ENCODE measurements at regions not wholly inside any gene's neighbourhood (a gene's known extent, or its start where the extent isn't known, plus 50 kb on each side); places are given as distances from the start of the nearest gene placed in this dataset.
"Not testable (repeated sequence)": the region's sequence is repeated elsewhere in the genome, so short reads cannot be mapped to it uniquely, and the experiment has no call there.

DNA sequence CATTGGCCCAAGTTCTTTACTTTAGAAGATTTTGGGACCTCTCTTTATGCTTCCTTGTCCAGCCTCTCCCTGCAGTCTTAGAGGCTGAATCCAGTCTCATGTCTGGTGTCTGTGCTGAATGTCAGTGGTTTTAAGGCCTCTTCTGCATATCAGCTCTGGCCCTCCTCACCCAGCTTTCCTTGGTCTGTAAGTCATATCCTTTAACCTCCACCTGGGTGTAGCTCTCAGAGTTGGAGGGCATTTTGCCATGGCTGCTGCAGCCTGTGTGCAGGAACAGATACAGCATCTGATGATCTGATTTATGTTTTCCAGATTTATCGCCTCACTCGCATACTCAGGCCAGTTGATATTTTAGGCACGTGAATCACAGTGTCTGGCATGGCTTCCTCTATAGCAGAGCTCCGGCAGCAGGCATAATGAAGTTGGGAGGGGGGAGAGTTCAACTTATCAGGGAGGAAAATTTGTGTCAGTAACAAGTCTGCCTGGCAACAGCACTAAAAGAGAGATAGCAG, 335.0 kb downstream of the PCNX1 start:
- no peak for DNase-seq

- DNase-seq = no peak
These were observed 336.4 kb downstream of the PCNX1 start for GRCh38 chr14:71243697-71244096.

DNA sequence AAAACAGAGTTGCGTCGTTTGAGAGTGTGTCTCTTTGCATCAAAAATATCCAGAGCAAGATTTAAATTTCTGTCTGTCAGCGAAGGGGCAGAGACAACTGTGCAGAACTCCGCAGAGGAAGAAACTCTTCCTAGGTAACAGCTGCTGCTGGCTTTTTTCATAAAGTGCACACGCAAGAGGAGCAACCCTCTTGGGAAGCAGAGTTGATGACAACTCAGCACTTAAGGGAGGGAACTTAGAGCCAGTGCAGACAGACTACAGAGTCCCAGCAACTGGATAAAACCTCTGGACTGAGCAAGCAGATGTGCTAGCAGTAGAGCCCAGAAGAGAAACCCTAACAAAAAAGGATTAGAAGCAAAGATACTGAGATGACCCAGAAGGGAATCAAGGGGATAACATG, 337.1 kb downstream of the PCNX1 start:
- DNase-seq = no peak

GRCh38 chr14:71245659-71246361, 338.6 kb downstream of the PCNX1 start:
- no peak for DNase-seq

DNA sequence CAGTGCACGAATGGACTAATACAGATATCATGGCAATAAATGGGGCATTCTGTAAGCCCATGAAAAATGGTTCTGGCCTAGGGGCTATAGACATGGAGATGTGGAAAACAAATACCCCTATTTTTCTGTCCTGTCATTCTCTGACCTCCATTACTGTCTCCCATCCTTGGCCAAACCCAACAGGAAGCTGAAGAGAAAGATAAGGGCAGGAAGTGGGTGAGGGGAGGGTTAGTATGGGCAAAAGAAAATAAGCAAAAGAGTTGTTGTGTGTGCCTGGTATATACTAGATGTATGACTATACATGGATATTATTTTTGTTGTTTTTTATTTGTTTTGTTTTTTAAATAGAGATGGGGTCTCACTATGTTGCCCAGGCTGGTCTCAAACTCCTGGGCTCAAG, 339.3 kb downstream of the PCNX1 start:
- no peak for DNase-seq

DNA sequence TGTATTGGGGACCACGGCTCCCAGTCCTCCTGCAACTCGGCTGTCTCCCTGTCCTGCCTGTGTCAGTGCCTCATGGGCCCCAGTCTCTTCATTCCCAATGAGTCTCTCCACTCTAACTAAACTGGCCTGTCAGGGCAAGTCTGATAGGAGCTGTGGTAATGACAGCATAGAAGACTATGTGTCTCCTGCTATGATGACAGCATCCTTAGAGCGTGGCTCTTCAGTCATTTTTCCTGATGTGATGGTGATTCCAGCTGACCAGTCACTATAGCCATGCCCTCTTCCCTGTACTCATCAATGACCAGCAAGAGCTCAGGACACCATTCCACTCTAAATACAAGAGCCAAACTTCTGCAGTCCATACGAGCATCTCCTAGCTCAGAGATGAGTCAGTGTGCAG, 339.8 kb downstream of the PCNX1 start:
- no peak for DNase-seq

- no peak for DNase-seq
These were observed 340.9 kb downstream of the PCNX1 start for GRCh38 chr14:71248194-71248593.

GRCh38 chr14:71250347-71250746, 343.1 kb downstream of the PCNX1 start:
- DNase-seq = no peak

DNA sequence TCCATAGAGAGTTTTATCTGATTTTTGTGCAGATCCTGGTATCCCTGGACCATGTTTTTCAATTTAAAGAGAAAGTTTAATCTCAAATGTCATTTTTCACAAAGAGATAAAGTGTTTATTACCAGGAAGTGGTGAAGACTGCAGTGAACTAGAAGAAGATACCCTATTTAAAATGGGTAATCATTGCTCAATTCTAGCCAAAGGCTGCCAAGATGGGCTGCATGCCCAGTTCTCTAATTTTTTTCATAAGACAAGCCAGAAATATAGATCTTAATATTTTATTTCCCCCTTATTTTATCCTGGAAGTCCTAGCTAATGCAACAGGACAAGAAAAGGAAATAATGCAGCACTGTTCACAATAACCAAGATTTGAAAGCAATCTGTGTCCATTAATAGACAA, 343.5 kb downstream of the PCNX1 start:
- no peak for DNase-seq

DNA sequence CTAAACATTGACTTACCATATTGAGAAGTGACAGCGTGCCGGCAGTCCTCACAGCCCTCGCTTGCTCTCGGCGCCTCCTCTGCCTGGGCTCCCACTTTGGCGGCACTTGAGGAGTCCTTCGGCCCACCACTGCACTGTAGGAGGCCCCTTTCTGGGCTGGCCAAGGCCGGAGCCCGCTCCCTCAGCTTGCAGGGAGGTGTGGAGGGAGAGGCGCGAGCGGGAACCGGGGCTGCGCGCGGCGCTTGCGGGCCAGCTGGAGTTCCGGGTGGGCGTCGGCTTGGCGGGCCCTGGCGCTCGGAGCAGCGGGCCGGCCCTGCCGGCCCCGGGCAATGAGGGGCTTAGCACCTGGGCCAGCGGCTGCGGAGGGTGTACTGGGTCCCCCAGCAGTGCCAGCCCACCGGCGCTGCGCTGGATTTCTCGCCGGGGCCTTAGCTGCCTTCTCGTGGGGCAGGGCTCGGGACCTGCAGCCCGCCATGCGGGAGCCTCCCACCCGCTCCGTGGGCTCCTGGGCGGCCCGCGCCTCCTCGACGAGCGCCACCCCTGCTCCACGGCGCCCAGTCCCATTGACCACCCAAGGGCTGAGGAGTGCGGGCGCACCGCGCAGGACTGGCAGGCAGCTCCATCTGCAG, 346.9 kb downstream of the PCNX1 start:
- DNase-seq = not testable (repeated sequence)

DNA sequence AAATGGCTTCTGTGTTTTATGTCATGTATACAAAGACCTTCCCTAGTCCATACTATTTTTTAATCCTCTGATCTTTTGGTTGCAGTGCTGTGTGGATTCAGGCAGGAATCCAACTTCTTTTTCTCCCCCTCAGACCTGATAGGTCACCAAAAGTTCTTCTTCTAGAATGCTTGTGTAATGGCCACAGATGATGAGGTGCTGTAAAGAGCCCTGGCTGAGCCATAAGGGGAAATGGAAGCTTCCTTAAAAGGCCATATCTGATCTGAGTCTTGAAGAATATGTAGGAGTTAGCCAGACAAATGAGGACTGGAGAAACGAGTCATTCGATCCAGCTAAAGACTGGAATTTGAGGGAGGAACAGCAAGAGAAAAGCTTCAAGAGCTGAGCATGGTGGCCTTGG, 353.9 kb downstream of the PCNX1 start:
- DNase-seq = no peak

DNA sequence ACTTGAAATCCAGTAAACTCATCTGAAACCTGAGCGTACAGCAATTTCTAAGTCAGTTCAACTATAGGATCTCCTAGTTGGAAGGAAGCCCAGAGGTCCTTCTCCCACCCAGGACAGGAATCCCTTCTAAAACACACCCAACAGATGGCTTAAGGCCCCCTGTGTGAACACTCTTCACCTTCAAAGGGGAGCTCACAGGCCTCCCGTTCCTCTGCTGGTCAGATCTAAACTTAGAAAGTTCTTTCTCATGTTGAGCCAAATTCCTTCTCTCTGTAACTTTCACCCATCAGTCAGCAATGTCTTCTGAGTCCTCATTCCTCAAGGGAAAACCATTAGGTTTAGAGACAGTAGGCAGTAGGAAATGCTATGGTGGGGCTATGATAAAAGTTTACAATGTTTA, 355.2 kb downstream of the PCNX1 start:
- DNase-seq = no peak

GRCh38 chr14:71264260-71264659, 357.0 kb downstream of the PCNX1 start:
- DNase-seq = no peak

GRCh38 chr14:71267007-71267513, 359.8 kb downstream of the PCNX1 start:
- no peak for DNase-seq

DNA sequence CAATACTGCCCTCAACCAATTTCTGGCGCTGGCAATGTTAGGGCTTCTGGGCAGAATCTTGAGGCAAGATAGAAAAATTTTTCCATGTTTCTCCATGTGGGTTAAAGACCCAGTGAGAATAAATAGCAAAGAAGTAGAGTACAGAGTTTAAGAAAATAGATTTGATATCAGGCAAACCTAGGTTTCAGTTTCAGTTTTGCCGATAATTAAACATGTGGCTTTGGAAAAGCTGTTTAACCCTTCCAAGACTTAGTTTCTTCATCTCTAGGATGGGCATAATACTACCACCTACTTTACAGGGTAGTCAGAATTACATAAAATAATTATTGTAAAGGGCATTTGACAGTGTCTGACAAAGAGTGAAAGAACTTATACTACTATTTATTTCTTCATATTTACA, 360.4 kb downstream of the PCNX1 start:
- DNase-seq = no peak

DNA sequence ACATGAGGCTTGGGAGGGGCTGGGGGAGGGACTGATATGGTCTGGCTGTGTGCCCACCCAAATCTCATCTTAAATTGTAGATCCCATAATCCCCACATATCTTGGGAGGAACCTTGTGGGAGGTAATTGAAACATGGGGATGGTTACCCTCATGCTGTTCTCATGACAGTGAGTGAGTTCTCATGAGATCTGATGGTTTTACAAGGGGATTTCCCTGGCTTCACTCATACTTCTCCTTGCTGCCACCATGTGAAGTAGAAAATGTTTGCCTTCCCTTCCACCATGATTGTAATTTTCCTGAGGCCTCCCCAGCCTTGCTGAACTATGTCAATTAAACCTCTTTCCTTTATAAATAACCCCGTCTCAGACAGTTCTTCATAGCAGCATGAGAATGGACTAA, 362.9 kb downstream of the PCNX1 start:
- no peak for DNase-seq

DNA sequence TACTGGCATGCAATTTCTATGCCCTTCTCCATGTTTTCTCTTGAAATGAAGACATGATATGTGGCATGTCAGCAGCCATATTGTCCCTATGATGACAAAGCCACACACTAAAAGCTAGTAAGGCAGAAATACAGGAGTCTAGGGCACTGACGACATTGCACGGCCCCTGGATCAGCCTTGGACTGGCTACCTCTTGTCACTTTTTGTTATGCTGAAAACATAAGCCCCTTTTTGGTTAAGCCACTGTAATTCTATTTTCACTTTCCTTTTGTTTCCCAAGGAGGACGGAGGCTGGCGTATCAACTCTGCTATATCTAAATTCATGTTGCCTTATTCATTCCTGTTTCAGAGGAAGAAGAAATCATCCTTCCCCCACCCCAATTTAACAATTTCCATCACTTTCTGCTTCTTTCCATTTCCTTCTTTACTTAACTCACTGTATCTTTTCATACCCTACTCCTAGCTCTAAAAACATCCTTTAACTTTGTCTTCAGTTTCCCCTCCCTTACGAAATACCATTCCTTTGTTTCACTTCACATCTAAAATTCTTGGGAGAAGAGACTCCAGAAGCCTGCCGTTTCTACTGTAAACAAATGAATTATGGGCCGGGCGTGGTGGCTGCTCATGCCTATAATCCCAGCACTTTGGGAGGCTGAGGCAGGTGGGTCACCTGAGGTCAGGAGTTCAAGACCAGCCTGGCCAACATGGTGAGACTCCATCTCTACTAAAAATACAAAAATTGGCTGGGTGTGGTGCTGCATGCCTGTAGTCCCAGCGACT, 364.1 kb downstream of the PCNX1 start:
- no peak for DNase-seq

DNA sequence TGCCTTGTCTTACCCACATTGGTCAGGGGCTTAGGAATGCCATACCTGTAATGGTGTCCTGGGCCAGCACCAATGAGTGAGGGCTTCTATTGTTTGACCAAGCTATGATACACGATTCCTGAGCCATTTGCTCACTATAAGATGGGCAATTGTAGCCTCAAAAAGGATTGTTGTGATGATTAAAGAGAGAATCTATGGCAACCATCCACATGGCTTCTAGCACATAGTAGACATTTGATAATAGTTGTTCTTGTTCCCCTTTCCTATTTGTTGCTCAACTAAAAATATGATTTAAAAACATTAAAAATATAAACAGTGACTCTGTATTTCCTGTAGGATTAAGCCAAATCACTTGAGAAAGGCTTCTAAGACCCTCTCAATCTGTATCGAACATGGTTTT, 366.1 kb downstream of the PCNX1 start:
- no peak for DNase-seq

- no peak for DNase-seq
These were observed 376.8 kb downstream of the PCNX1 start for GRCh38 chr14:71284048-71284447.

- DNase-seq = no peak
These were observed 378.9 kb downstream of the PCNX1 start for GRCh38 chr14:71286126-71286525.

DNA sequence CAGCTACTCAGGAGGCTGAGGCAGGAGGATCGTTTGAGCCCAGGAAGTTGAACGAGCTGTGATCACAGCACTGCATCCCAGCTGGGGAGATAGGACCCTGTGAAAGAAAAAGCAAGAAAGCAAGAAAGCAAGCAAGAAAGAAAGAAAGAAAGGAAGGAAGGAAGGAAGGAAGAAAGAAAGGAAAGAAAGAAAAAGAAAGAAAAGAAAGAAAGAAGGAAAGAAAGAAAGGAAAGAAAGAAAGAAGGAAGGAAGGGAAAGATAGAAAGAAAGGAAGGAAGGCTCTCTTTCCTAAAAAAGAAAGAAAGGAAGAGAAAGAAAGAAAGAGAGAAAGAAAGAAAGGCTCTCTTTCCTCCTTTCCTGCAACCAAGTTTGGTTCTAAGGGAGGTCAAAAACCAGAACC, 380.3 kb downstream of the PCNX1 start:
- no peak for DNase-seq

GRCh38 chr14:71289536-71289935, 382.3 kb downstream of the PCNX1 start:
- no peak for DNase-seq

DNA sequence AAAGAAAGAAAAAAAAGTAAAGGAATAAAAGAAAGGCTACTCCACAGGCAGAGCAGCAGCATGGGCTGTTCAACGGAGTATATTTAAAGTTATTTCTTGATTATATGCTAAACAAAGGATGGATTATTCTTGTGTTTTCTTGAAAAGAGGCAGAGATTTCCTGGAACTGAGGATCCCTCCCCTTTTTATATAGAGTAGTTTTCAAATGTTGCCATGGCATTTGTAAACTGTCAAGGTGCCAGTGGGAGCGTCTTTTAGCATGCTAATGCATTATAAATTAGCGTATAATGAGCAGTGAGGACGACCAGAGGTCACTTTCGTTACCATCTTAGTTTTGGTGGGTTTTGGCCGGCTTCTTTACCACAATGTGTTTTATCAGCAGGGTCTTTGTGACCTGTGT, 383.0 kb downstream of the PCNX1 start:
- DNase-seq = no peak

DNA sequence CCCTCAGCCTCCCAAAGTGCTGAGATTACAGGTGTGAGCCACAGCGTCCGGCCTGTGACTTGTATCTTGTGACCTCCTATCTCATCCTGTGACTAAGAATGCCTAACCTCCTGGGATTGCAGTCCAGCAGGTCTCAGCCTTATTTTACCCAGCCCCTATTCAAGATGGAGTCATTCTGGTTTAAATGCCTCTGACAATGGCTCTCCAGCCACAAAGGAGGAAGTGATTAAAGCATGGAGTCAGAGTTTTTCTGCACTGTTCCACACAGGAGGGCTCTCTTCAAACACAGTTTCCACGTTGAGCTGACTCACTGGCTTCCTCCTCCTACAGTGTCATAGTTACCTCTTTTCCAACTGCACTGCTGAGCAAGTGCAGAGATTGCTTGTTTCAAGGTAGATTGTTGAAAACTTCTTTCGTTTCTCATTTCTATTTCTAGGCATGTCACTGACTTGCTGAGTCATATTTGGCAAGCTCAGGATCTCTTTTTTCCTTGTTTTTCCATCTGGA, 383.8 kb downstream of the PCNX1 start:
- DNase-seq = no peak
